ENCODE measurements at regions not wholly inside any gene's neighbourhood (a gene's known extent, or its start where the extent isn't known, plus 50 kb on each side); places are given as distances from the start of the nearest gene placed in this dataset.

DNA sequence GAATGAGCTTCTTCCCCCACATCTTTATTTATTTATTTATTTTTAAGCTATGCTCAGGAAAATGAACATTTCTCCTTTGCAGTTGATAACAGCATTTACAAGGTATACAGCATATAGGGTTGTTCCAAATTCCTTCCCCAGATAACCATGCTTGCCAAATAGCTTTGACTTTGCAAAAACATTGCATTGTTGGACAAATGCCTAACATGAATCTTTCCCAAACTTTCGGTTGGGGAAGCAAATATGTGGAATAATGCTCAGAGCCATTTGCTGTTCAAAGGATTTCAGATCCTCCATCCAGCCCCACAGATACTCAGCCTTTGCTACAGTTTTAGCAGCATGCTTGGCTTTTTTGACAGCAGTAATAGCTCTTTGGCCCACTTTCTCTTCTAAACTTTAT, 127.2 kb upstream of the AGA start:
- ATAC-seq (no peak), DNase-seq (no peak)
- Histone ChIP-seq H3K36me3 (no peaks in the 10 kb centered on the region), H3K27me3 (no peaks in the 10 kb centered on the region), H3K4me1 (no peaks in the 10 kb centered on the region), H3K9me3 (no peaks in the 10 kb centered on the region), H3K4me3 (no peak overlapping the region), H3K27ac (no peak overlapping the region)
- TF ChIP-seq, protein P1, sequence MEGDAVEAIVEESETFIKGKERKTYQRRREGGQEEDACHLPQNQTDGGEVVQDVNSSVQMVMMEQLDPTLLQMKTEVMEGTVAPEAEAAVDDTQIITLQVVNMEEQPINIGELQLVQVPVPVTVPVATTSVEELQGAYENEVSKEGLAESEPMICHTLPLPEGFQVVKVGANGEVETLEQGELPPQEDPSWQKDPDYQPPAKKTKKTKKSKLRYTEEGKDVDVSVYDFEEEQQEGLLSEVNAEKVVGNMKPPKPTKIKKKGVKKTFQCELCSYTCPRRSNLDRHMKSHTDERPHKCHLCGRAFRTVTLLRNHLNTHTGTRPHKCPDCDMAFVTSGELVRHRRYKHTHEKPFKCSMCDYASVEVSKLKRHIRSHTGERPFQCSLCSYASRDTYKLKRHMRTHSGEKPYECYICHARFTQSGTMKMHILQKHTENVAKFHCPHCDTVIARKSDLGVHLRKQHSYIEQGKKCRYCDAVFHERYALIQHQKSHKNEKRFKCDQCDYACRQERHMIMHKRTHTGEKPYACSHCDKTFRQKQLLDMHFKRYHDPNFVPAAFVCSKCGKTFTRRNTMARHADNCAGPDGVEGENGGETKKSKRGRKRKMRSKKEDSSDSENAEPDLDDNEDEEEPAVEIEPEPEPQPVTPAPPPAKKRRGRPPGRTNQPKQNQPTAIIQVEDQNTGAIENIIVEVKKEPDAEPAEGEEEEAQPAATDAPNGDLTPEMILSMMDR (IDR thresholded peaks at IDR 0.05) = no peak
- intact Hi-C loops (cut with DNase I) = no loop called here

DNA sequence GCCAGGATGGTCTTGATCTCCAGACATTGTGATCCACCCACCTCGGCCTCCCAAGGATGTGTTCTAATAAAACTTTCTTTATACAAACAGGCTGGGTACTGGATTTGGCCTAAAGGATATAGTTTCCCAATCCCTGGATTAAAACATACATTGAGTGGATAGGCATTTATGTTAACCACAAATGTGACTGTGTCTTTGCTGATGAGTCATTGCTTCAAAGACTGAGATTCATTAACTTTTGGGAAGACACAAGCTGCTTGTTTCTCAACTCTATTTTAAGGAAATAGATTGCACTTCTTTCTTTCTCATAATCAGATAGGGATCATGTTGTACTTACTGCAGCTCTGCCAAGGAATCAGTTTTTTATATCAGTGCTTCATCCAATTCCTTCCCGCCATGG, 131.3 kb upstream of the AGA start:
- no peak overlapping the region for H3K27ac ChIP-seq
- no peak overlapping the region for H3K4me3 ChIP-seq
- no peaks in the 10 kb centered on the region for H3K4me1 ChIP-seq
- H3K27me3 ChIP-seq = no peaks in the 10 kb centered on the region
- TF ChIP-seq, protein P1 (IDR thresholded peaks at IDR 0.05) = no peak
- H3K9me3 ChIP-seq = no peaks in the 10 kb centered on the region
- ATAC-seq (no peak), DNase-seq (no peak)
- H3K36me3 ChIP-seq = no peaks in the 10 kb centered on the region
- intact Hi-C loops (cut with DNase I) = no loop called here

DNA sequence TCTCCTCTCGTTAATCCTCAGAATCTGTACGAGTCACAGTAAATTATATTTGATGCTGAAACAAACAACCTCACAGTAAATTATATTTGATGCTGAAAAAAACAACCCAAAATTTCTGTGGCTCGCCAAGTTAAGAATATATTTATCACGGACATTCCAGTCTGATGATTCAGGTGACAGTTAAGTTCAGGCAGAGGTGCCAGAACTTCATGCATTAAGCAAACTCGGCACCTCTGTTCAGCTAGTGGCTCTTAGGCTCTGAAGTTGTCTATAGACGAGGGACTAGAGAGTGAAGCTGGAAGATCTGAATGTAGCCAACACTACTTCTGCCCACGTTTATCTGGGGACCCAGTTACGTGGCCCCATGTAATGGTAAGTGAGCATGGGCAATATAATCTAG, 132.2 kb upstream of the AGA start:
- H3K4me3 ChIP-seq = no peak overlapping the region
- no peak overlapping the region for H3K27ac ChIP-seq
- intact Hi-C loops (cut with DNase I) = no loop called here
- DNase-seq (no peak), ATAC-seq (no peak)
- H3K9me3 ChIP-seq = no peaks in the 10 kb centered on the region
- H3K36me3 ChIP-seq = no peaks in the 10 kb centered on the region
- no peaks in the 10 kb centered on the region for H3K4me1 ChIP-seq
- no peaks in the 10 kb centered on the region for H3K27me3 ChIP-seq
- TF ChIP-seq, protein P1 (IDR thresholded peaks at IDR 0.05) = no peak

DNA sequence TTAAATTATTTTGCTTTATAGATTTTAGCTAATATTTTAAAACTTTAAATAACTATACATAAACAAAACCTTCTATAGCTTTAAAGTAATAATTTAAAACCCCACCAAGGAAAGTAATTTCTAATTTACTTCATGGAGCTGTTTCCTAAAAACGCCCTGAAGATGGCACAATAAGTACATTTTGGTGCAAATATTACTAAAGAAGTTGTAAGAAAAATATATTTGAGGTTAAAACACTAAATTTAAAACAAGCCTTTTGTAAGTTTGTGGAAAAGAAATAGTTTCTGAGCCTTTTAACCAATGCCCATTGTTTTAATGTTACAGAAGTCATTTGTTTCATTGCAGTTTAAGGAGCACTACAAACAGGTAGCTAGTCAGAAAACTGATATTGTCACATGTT, 137.4 kb upstream of the AGA start:
- no peaks in the 10 kb centered on the region for H3K9me3 ChIP-seq
- DNase-seq (no peak), ATAC-seq (no peak)
- intact Hi-C loops (cut with DNase I) = no loop called here
- no peak overlapping the region for H3K4me3 ChIP-seq
- no peaks in the 10 kb centered on the region for H3K27me3 ChIP-seq
- H3K36me3 ChIP-seq = no peaks in the 10 kb centered on the region
- no peaks in the 10 kb centered on the region for H3K4me1 ChIP-seq
- TF ChIP-seq, protein P1 (IDR thresholded peaks at IDR 0.05) = no peak
- H3K27ac ChIP-seq = no peak overlapping the region

DNA sequence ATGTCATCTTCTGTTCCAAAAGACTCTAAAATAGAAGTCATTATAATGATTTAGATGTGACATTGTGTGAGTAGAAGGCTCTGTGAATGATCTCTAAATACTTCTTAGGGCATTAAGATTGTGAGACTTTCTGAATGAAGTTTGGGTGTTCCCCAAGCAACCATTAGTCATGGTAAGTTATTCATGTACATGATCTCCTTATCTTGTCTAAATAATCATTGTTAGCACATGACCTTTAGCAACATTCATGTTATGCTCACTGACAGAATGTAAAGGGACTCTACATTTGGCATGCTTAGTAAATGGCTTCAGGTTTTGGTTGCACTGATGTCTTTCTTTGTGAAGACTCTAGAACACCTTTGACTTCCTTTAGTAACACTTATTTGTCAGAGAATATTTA, 140.8 kb upstream of the AGA start:
- Histone ChIP-seq H3K27ac (no peak overlapping the region), H3K4me1 (no peaks in the 10 kb centered on the region), H3K36me3 (no peaks in the 10 kb centered on the region), H3K9me3 (no peaks in the 10 kb centered on the region), H3K27me3 (no peaks in the 10 kb centered on the region), H3K4me3 (no peak overlapping the region)
- DNase-seq (no peak), ATAC-seq (no peak)
- TF ChIP-seq, protein P1 (IDR thresholded peaks at IDR 0.05) = no peak
- intact Hi-C loops (cut with DNase I) = no loop called here

DNA sequence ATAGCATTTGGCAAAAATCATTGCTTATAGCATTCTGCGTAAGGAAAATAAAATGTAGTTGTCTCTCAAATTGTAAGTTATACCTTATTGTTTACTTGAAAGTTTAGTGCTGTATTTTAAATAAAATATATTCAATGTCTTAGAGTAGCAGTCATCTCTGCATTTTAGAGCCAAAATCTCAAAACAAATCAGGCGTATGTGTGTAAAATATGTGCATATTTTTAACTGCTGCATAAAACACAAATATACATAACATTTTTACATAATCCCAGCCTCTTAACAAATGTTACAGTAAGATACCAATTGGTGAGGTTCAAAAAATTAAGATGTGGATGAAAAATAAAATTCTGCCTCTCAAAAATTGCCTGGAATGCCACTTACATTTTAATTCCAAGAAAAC, 145.8 kb upstream of the AGA start:
- DNase-seq (no peak), ATAC-seq (no peak)
- Histone ChIP-seq H3K4me1 (no peaks in the 10 kb centered on the region), H3K9me3 (no peaks in the 10 kb centered on the region), H3K36me3 (no peaks in the 10 kb centered on the region), H3K27me3 (no peaks in the 10 kb centered on the region), H3K4me3 (no peak overlapping the region), H3K27ac (no peak overlapping the region)
- TF ChIP-seq, protein P1 (IDR thresholded peaks at IDR 0.05) = no peak
- intact Hi-C loops (cut with DNase I) = no loop called here
